ENCODE measurements at regions not wholly inside any gene's neighbourhood (a gene's known extent, or its start where the extent isn't known, plus 50 kb on each side); places are given as distances from the start of the nearest gene placed in this dataset.

- no peak overlapping the region for H3K27ac ChIP-seq (replicated peaks in 1 of 4)
- 90% methylated on average over 4 of the region's 4 CpGs for WGBS
- peaks cover 0 to 4% (median 0%) of the 10 kb centered on the region in 4 donors for H3K4me1 ChIP-seq
- no peaks in the 10 kb centered on the region for H3K9me3 ChIP-seq
- TF ChIP-seq POLR2A (IDR thresholded peaks at IDR 0.05; ENCODE audit: low read depth) (no peak), POLR2AphosphoS5 (IDR thresholded peaks at IDR 0.05) (no peak), EP300 (IDR thresholded peaks at IDR 0.05) (no peak), CTCF (IDR thresholded peaks at IDR 0.05) (no peak)
- intact Hi-C loops (cut with DNase I): no loop called here
- H3K36me3 ChIP-seq: no peaks in the 10 kb centered on the region
- no peak overlapping the region for H3K4me3 ChIP-seq
- DNase-seq (ENCODE audit: extremely low spot score): no peak
- H3K27me3 ChIP-seq: no peaks in the 10 kb centered on the region
Observed at GRCh38 chr4:44871133-44871532, 144.8 kb upstream of the GNPDA2 start.

GRCh38 chr4:44869985-44870384 is 143.6 kb upstream of the GNPDA2 start:
- DNase-seq (ENCODE audit: extremely low spot score): no peak
- Histone ChIP-seq H3K4me1 (no peaks in the 10 kb centered on the region), H3K27ac (replicated peaks in 1 of 4) (no peak overlapping the region), H3K27me3 (no peaks in the 10 kb centered on the region), H3K4me3 (no peak overlapping the region), H3K9me3 (no peaks in the 10 kb centered on the region), H3K36me3 (no peaks in the 10 kb centered on the region)
- 94% methylated on average over 2 of the region's 2 CpGs for WGBS
- intact Hi-C loops (cut with DNase I): no loop called here
- TF ChIP-seq POLR2AphosphoS5 (IDR thresholded peaks at IDR 0.05) (no peak), CTCF (IDR thresholded peaks at IDR 0.05) (no peak), POLR2A (IDR thresholded peaks at IDR 0.05; ENCODE audit: low read depth) (no peak)

GRCh38 chr4:44869222-44869882 is 143.0 kb upstream of the GNPDA2 start:
- Histone ChIP-seq H3K27me3 (no peaks in the 10 kb centered on the region), H3K36me3 (no peaks in the 10 kb centered on the region), H3K9me3 (no peaks in the 10 kb centered on the region), H3K4me3 (no peak overlapping the region), H3K27ac (replicated peaks in 1 of 4) (no peak overlapping the region), H3K4me1 (no peaks in the 10 kb centered on the region)
- 100% methylated on average over 2 of the region's 2 CpGs for WGBS
- DNase-seq (ENCODE audit: extremely low spot score): no peak
- intact Hi-C loops (cut with DNase I): no loop called here
- TF ChIP-seq CTCF (IDR thresholded peaks at IDR 0.05) (no peak), EP300 (IDR thresholded peaks at IDR 0.05) (no peak), POLR2AphosphoS5 (IDR thresholded peaks at IDR 0.05) (no peak), POLR2A (IDR thresholded peaks at IDR 0.05; ENCODE audit: low read depth) (no peak)

GRCh38 chr4:44861756-44862155 is 135.4 kb upstream of the GNPDA2 start:
- Histone ChIP-seq H3K9me3 (no peaks in the 10 kb centered on the region), H3K4me1 (no peaks in the 10 kb centered on the region), H3K4me3 (no peak overlapping the region), H3K27me3 (no peaks in the 10 kb centered on the region), H3K36me3 (no peaks in the 10 kb centered on the region), H3K27ac (replicated peaks in 1 of 4) (no peak overlapping the region)
- TF ChIP-seq CTCF (IDR thresholded peaks at IDR 0.05): no peak
- TF ChIP-seq POLR2A (IDR thresholded peaks at IDR 0.05; ENCODE audit: low read depth): no peak
- no peak for TF ChIP-seq POLR2AphosphoS5 (IDR thresholded peaks at IDR 0.05)
- TF ChIP-seq EP300 (IDR thresholded peaks at IDR 0.05): no peak
- DNase-seq (ENCODE audit: extremely low spot score): no peak
- intact Hi-C loops (cut with DNase I): no loop called here

GRCh38 chr4:44859477-44859876 is 133.1 kb upstream of the GNPDA2 start:
- intact Hi-C loops (cut with DNase I): no loop called here
- Histone ChIP-seq H3K4me1 (no peaks in the 10 kb centered on the region), H3K9me3 (no peaks in the 10 kb centered on the region), H3K27ac (replicated peaks in 1 of 4) (no peak overlapping the region), H3K36me3 (no peaks in the 10 kb centered on the region), H3K27me3 (no peaks in the 10 kb centered on the region), H3K4me3 (no peak overlapping the region)
- no peak for TF ChIP-seq EP300 (IDR thresholded peaks at IDR 0.05)
- no peak for DNase-seq (ENCODE audit: extremely low spot score)
- 38% methylated on average over 2 of the region's 2 CpGs for WGBS
